EL (cell line): ENCODE measurements at regions not wholly inside any gene's neighbourhood (a gene's known extent, or its start where the extent isn't known, plus 50 kb on each side); places are given as distances from the start of the nearest gene placed in this dataset.

ENCODE experiments used
- DNase-seq: peaks from one replicate; pipeline ENCODE4 v3.0.0-alpha.2; 2016

DNA sequence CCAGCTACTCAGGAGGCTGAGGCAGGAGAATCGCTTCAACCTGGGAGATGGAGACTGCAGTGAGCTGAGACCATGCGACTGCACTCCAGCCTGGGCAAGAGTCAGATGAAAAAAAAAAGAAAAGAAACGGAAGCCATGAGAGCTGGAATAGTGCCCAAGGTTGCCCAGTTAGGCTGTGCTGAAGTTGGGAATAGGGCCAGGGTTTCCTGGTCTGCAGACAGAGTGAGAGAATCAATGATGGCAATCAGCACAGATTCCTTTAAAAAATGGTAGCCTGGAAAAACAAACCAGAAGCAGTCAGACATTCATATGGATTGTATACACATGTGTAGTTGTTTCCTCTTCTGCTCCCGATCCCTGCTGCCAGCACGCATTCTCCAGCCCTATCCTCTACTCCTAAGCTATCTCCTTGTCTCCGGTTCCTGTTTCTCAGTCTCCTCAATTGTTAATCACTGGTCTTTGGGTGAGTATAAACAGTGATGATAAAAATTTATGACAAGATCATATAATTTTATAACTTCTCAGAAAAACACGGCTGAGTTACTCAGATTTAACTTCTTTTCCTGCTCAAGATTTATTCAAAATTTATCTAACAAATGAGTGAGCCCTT is 316.2 kb upstream of the UMPS start:
- DNase-seq, result no peak

- DNase-seq, result no peak
These were observed 314.7 kb upstream of the UMPS start for GRCh38 chr3:124415446-124415960.

- no peak for DNase-seq
These were observed 310.9 kb upstream of the UMPS start for GRCh38 chr3:124419303-124419702.

- DNase-seq, result no peak
These were observed 309.9 kb upstream of the UMPS start for GRCh38 chr3:124420392-124420791.

- DNase-seq, result no peak
These were observed 307.4 kb upstream of the UMPS start for GRCh38 chr3:124422805-124423204.

DNA sequence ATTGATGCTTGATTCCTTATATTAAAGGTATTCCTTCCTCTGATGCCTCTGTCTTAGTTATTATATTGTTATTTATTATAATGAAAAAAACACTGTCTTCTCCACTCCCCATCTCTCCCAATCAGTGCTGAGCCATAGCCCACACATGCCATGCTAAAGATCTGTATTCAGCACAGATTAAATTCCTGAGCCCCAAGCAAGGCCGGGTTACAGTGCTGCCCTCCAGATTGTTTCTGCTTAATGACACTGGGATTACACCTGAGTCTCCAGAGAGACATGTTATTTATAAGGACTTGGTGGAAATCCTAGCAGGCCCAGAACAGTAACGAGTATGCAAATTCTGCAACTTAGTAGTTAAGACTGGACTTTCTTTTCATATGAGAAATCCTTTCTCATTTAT is 305.9 kb upstream of the UMPS start:
- DNase-seq, result no peak

DNA sequence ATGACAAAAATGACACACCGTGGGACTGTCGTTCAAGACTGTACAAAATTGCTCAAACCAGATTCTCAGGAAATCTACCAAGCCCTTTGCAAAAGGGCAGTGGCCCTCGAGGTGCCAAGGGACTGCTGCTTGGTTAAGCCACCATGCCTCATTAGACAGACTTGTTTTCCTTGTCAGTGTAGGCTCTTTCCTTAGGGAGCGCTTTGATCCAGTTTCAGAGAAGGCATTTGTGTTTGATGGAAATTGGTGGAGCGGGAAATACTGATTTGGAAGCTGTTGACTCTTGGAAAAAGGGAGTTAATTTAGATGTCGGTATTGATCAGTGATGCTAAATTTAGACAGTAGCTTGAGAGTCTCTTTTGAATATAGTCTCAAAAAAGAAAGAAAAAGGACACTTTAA is 304.3 kb upstream of the UMPS start:
- DNase-seq, result no peak

GRCh38 chr3:124428372-124429128 is 301.7 kb upstream of the UMPS start:
- DNase-seq, result peak; percentile 36

GRCh38 chr3:124429129-124429815 is 301.0 kb upstream of the UMPS start:
- peak; percentile 90 for DNase-seq

DNA sequence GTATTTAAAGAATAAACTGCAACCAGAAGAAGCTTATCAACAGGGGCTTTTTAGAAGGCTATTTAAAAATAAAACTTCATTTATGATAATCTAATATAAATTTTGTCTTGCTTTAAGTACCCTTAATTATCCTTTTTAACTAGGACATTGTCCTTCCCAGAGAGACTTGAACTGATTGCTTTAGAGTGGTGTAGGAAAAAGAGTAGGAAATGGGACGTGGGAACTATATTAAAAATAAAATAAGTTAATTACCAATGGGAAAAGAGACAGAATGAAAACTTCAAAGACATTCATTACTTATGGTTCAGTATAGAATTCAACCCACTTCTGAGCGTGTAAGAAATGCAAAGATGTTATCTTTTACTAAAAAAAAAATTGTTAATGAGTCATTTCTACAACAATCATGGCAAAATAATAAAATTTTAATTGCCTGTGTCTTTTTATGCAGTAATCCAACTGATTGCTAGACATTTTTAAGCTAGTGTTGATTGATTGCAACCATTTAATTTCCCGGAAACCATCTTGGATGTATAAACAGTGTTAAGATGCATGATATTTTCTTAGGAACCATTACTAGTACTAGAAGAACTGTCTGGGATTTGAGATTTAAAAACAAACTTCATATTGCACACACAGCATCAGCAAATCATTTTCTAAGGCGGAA is 298.8 kb upstream of the UMPS start:
- no peak for DNase-seq

GRCh38 chr3:124434176-124434575 is 296.1 kb upstream of the UMPS start:
- no peak for DNase-seq

DNA sequence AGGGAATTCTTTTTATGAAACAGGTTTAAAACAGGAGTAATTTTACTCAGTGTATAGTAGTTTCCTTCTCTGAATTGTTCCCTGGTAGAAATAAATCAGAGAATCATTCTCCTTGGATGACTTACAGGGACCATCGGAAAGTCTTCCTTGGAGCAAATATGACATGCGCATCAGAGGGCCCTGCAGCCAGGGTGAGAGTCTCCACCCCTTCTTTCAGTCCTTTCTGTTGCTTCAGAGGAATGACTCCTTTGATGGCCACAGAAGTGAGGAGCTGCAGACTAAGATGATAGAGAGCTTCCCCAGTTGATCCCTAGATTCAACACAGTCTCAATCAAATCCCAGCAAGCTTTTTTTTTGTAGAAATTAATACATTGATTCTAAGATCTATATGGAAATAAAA is 294.8 kb upstream of the UMPS start:
- no peak for DNase-seq

- no peak for DNase-seq
These were observed 291.4 kb upstream of the UMPS start for GRCh38 chr3:124438813-124439212.

DNA sequence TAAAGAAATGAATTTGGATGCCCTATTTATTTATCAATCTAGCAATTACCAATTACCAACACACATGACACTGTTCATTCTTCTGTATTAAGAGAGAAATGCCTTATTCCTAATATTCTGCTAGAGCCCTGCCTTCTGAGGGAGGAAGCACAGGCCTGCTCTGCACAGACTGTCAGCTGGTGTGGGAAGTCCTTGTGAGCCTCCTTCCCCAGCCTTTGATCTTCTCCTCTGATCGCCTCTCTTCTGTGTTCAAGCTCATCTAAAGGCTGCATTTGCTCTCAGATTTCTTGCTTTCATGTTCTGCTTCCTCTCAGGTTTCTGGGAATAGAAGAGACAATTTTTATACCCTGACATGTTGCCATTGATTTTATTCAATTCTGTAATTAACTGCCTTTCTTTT is 290.6 kb upstream of the UMPS start:
- DNase-seq, result no peak

GRCh38 chr3:124441766-124442165 is 288.5 kb upstream of the UMPS start:
- DNase-seq, result no peak

- DNase-seq, result no peak
These were observed 287.8 kb upstream of the UMPS start for GRCh38 chr3:124442463-124442862.

- DNase-seq, result no peak
These were observed 286.8 kb upstream of the UMPS start for GRCh38 chr3:124443446-124443845.

GRCh38 chr3:124444075-124444474 is 286.2 kb upstream of the UMPS start:
- no peak for DNase-seq

DNA sequence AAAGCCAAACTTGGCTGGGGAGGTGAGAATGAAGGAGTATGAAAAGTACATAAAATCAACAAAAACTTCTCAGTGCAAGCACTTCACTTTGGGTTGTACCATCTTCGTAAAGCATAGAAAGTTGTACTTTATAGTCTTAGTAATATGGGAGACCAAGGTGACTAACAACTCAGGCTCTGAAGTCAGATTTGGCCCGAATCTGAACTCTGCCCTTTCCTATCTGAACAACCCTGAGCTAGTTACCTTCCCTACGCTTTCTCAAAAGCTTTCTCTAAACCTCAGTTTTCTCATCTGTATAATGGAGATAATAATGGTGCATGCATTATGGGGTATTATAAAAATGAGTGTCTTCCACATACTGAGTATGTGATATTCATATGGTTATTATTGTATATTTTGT is 285.4 kb upstream of the UMPS start:
- no peak for DNase-seq

DNA sequence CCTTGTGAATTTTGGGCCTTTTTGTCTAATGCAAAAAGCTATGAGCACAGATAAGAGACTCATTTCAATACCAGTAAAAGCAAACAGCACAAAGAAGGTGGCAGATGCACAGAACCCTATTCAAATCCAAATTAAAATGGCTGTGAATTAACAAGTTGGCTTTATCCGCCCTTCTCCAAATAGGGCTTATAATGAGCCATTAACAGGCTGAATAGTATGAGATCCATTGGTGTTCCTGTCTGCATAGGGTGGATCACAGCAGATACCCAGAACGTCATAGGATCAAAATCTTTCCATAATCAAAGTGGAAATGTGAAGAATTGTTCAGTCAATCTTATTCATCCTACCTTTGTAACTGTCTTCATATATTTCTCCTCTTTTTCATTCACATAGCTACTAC is 282.4 kb upstream of the UMPS start:
- no peak for DNase-seq

DNA sequence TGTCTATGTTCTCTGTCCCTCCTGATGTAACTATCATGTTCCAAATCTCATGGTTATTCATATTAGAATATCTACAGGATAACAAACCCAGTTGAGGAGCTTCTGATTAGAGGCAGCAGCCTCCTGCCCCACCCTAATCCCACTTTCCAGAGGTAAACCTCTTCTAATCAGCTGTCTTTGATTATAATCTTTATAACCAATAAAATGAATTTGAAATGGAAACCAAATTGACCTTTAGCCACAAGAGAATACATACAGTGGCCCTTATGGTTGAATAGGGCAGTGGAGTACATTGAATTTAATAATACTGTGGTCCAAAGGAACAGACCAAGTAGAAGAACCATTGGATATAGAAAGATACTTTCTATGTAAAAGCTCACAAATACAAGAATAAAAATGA is 281.3 kb upstream of the UMPS start:
- no peak for DNase-seq

DNA sequence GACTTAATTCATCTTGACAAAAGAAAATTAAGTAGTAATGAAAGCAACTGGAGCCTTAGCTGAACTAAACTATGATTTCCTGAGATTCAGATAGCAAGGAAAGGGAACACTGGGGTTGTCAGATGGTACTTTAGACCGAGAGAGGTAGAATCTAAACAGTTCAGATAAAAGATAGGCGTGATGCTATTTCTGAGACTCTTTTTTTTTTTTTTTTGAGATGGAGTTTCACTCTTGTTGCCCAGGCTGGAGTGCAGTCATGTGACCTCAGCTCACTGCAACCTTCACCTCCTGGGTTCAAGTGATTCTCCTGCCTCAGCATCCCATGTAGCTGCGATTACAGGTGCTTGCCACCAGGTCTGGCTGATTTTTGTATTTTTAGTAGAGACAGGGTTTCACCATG is 279.9 kb upstream of the UMPS start:
- no peak for DNase-seq

DNA sequence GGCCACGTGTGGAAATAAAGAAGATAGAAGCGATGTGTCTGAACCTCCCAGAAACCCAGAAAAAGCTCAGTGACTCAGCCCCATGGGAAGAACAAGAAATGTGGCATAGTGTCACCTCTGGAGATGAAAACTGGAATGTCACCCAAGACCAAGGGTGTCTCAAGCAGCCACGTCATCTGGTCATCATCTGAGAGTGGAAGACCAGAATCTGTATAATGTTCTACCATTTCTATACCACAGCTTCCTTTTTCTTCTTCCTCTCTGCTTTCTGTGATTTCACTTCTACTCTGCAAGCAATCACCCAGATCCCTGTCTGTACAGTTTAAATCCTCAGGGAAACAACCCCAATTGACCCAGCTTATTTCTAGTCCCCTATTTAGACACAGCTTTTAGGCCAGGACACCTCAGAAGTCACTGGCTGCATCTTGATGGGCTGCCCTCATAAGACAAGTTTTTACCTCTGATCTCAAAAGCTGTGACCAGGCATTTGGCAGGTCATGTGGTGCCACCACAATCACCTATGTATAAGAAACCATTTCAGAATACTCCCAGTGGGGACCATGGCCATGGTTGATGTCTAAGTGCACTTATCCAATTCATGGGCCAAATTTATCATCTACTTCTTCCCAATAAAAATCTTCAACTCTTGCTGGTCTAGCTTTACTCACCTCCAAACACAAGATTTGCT is 278.5 kb upstream of the UMPS start:
- DNase-seq, result no peak
